Fibroblast of pulmonary artery (primary cell): ENCODE measurements at regions not wholly inside any gene's neighbourhood (a gene's known extent, or its start where the extent isn't known, plus 50 kb on each side); places are given as distances from the start of the nearest gene placed in this dataset.

Experiments used
- DNase-seq: peaks from one replicate; pipeline ENCODE4 v3.0.0-alpha.2; 2010; ENCODE audit warnings: low read depth
- H3K4me3 ChIP-seq: replicated peaks from 2 replicates; pipeline ENCODE4 v1.5.1; 2011; ENCODE audit warnings: low read depth, mild to moderate bottlenecking, control low read depth, low read length, moderate library complexity
- CTCF ChIP-seq: IDR thresholded peaks from 2 replicates; pipeline ENCODE4 v1.5.1; 2011; ENCODE audit warnings: mild to moderate bottlenecking, control low read depth, low read length, inconsistent platforms; ENCODE audit errors: missing control alignments

GRCh38 chr6:4645713-4646360, 130.4 kb upstream of the CDYL start:
- peak; percentile 6 for TF ChIP-seq CTCF
- DNase-seq: no peak
- no peak overlapping the region for H3K4me3 ChIP-seq

GRCh38 chr6:4644996-4645395, 131.2 kb upstream of the CDYL start:
- H3K4me3 ChIP-seq: no peak overlapping the region
- TF ChIP-seq CTCF: no peak
- peak; percentile 55 for DNase-seq

- TF ChIP-seq CTCF: no peak
- DNase-seq: no peak
- no peak overlapping the region for H3K4me3 ChIP-seq
Measured at GRCh38 chr6:4641461-4641860, 134.7 kb upstream of the CDYL start.

- DNase-seq: peak; percentile 35
- H3K4me3 ChIP-seq: no peak overlapping the region
- no peak for TF ChIP-seq CTCF
Measured at GRCh38 chr6:4640139-4640538, 136.1 kb upstream of the CDYL start.

- no peak for TF ChIP-seq CTCF
- no peak for DNase-seq
- no peak overlapping the region for H3K4me3 ChIP-seq
Measured at GRCh38 chr6:4638641-4639040, 137.6 kb upstream of the CDYL start.

GRCh38 chr6:4637691-4638433, 138.3 kb upstream of the CDYL start:
- no peak overlapping the region for H3K4me3 ChIP-seq
- no peak for TF ChIP-seq CTCF
- DNase-seq: peak; percentile 76

GRCh38 chr6:4636881-4637224, 139.4 kb upstream of the CDYL start:
- H3K4me3 ChIP-seq: no peak overlapping the region
- DNase-seq: no peak
- no peak for TF ChIP-seq CTCF
